NCI-H510A (cell line): ENCODE measurements at regions not wholly inside any gene's neighbourhood (a gene's known extent, or its start where the extent isn't known, plus 50 kb on each side); places are given as distances from the start of the nearest gene placed in this dataset.

Source experiments
- DNase-seq: peaks from one replicate; lab custom pipeline; 2025; lab: John Stamatoyannopoulos, UW

DNA sequence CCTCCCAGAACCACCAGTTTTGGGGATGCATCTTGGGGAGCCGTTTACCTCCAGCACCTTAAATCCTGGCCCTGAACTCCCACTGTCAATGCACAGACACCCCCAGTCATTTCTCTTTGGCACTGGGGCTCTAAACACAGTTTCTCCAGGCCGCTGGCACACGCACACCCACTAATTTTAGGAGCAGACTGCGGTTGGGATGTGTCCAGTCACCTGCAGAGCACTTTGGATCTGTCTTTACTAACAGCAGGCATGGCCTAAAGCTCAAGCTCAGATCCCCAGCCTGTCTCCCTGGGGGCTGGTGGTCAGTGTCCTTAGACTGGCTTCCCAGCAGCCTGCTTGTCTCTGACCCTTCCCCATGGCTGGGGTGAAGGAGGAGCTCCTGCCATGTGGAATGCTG lies 49.9 kb downstream of the SYNE3 start:
- DNase-seq, result no peak

DNA sequence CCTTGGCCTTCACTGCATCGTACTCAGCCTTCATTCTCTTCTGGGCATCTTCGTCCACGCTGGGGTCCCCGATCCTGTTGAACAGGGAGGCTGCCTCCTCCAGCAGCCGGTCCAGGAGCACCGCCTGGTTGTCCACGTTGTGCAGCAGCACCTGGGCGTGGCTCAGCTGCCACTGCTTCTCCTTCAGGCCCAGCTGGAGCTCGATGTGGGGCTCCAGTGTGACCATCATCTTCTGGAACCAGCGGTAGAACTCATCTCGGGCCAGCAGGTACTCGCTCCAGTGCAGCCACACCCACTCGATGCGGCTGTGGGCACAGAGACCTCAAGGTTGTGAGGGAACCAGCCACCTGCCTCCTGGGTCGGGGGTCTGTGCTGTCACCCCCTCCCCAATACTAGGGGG lies 50.5 kb downstream of the SYNE3 start:
- no peak for DNase-seq

DNA sequence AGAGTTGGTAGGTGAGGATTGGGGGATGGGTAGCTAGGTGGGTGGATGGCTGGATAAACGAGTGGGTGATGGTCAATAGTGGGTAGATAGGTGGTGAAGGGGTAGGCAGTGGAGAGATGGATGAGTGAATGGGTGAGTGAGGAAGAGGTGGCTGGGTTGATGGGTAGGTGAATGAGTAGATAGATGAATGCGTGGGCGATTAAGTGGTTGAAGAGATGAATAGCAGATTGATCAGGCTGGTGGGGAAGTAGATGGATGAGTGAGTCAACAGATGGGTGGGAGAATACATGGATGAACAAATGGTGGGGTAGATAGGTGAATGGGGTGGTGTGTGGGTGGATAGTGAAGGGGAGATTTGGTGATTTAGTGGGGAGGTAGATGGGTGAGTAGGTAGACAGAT lies 51.1 kb downstream of the SYNE3 start:
- DNase-seq, result no peak

DNA sequence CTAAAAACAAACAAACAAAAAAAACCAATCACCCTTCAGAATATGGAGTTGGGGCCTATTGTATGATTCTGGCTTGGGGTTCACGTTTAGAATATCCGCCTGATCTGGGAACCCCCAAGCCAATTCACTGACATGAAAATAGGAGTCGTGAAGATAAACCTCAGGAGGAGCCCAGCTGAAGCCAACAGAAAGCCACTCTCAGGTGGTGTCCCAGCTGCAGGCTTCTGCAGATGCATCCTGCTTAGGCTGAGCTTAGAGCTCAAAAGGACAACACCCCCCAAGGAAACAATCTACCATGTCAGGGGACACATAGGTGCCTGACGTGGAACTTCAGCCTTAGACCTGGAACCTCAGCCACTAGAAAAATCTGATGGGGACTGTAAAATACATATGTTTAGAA lies 51.9 kb downstream of the SYNE3 start:
- no peak for DNase-seq

DNA sequence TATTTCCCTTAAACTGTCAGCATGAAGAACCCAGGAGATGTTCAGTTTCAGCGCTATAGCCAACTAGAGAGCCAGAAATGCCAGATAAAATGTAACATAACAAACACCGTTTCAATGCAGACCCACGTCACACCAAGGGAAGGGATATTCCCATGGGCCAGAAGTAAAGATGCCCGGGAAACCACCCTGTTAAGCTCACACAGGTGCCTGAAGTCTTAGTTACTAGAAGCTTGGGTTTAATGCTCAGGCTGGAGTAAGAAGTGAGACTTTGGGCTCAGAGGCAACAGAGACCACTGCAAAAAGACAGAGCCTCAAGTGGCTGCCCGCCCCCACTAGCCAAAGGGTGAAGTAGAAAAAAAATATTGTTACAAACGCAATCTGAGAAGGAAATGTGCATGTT lies 52.3 kb downstream of the SYNE3 start:
- no peak for DNase-seq

DNA sequence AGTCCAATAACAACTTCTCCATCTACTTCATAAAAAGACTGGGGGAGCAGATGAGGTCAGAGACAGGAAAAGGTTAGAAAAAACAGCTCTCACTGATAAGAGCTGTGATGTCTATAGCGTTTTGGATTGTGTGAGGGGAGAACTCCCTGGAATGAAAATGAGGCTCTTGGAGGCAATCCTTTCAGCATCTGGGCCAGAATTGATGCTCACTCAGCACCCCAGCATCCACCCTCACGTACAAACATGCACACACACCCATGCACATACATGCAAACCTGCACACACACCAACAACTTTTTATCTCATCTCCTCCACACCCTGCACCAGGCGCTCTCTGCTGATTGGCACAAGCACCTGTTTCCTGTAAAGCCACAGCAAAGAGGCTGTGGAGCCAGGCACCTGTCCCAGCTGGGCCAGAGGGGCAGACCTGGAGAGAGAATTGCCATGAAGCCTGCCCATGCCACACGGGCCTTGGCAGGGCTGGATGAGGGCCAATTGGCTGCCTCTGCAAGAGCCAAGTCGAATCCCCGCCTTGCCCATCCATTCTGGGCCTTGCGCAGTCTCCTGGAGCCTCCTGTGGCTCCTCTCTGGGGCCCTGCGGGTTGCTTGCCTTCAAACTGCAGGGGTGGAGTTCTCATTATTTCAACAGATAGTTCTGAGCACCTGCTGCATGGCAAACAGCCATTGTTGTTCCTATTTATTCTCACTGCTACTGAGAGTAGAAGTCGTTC lies 53.1 kb downstream of the SYNE3 start:
- DNase-seq, result peak; percentile 78

DNA sequence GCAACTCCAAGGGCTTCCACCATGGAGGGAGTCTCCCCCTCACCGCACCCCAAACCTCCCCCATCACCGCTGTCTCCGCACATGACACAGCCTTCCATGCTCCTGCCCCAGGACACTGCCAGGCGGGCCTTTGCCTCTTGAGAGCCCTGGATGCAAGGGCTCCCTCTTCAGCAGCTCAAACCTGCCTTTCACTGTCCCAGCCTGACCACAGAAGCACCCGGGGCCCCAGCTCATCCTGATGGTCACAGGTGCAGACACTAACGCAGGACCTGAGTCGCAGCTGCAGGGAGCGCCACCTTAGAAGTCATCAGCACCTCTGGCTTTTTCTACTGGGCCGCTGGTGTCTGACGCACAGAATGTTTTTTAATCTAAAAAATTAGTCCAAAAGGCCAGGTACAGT lies 54.0 kb downstream of the SYNE3 start:
- no peak for DNase-seq

DNA sequence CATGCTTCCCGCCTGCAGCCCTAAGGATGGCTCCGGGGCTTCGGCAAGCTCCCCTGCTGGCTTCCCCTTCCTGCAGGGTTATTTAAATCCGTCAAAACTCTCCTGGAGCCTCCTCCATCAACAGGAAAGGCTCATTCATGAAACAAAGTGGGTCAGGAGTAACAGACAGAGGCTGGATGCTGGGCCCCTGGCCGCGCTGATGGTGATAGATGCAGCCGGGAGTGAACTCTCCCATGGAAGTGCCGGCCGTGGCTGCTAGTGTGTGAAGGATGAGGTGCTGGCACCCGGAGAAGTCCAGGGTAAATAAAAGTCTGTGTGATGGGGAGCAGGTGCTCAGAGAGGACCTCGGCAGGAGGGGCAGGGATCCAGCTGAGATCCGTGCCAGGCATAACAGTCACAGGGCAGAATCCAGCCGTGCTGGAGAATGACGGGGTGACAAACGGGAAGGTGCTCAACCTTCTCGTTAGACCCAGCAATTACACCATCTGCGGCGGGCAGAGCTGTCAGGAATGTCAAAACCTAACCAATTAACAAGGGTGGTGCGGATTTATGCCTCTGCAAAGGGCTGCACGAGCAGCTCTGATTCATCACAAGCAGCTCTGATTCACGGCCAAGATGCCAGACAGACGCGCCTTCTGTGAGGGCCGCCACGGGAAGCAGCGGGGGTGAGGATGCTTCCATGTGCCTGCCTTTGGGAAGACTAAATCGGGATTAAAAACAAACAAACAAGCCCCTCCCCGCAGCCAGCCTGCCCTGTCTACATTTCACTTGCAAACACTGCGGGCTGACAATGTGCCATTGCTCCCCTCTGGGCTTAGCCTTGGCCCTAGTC lies 55.6 kb downstream of the SYNE3 start:
- DNase-seq, result peak; percentile 31

DNA sequence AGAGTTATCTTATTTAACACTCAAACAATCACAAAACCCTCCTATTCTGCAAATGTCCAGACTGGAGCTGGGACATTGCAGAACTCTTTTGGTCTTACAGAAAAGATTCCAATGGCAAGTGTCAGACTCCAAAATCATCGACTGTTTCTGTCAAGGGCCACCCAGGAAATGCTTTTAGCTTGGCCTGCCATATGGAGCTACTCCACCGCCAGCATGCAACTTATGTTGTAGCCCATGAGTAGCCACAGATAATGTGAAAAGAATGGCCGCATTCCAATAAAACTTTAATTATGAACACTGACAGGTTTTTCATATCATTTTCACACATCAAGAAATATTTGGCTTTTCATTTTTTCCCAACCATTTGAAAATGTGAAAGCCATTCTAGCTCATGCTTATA lies 57.5 kb downstream of the SYNE3 start:
- DNase-seq, result no peak

DNA sequence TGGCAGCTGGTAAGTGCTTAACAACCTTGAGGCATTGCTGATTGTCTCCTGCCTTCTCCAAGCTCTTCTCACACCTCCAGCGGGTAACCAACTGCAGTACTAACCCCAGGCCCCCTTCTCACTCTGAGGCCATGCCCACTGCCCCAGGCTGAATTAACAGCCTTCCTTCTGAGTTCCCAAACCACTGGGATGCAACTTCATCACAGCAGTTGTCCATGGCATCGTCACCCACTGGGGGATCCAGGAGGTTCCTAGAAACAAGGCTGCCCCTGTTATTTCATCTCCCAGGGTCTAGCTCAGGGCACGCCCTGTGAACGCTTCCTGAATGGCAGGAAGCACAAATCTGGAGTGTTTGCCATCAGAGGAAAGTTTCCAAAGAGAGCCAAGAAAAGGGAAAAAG lies 58.0 kb downstream of the SYNE3 start:
- DNase-seq, result no peak

DNA sequence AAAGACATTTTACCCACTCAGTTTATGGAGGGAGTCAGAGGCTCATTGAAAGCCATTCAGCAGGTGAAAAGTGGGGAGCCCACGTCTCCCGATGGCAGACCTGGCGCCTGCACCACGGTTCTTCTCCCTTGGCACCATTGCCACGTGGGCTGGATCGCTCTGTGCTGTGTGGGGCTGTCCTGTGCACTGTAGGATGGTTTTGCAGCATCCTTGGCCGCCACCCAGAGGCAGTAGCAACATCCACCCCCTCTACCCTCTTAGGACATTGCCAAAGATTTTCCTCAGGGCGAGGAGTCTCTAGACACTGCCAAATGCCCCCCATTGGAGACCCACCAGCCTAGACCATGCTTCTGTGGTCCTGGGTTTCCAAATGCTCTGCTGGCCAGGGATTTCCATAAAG lies 60.2 kb downstream of the SYNE3 start:
- no peak for DNase-seq

DNA sequence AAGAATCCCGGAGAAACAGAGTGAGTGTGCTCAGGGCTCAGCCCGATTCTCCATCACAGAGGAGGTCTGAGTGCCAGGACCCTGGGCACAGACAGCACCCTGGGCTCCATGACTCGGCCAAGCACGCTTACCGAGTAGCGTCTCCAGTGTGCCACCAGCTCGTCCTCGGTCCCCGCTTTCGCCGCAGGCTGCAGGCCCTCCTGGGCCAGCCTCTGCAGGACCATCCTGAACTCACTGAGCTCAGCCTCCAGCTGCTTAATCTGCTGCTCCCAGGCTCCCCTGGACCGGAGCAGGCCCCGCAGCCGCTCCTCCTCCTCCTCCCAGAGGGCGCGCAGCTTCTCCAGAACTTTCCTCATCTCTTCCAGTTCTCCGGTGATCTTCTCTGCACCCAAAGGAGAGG lies 61.2 kb downstream of the SYNE3 start:
- no peak for DNase-seq

DNA sequence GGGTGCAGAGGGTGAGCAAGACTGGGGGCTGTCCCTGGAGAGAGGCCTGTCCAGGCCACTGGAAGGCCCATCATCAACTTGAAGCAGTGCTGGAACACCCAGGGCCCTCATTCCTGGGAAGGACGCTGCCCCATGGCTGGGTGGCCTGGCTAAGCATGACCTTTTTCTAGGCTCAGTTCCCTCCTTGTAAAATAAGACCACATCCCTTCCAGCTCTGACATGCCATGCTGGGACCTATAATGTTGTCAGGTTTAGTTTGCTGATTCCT lies 62.8 kb downstream of the SYNE3 start:
- DNase-seq, result no peak

DNA sequence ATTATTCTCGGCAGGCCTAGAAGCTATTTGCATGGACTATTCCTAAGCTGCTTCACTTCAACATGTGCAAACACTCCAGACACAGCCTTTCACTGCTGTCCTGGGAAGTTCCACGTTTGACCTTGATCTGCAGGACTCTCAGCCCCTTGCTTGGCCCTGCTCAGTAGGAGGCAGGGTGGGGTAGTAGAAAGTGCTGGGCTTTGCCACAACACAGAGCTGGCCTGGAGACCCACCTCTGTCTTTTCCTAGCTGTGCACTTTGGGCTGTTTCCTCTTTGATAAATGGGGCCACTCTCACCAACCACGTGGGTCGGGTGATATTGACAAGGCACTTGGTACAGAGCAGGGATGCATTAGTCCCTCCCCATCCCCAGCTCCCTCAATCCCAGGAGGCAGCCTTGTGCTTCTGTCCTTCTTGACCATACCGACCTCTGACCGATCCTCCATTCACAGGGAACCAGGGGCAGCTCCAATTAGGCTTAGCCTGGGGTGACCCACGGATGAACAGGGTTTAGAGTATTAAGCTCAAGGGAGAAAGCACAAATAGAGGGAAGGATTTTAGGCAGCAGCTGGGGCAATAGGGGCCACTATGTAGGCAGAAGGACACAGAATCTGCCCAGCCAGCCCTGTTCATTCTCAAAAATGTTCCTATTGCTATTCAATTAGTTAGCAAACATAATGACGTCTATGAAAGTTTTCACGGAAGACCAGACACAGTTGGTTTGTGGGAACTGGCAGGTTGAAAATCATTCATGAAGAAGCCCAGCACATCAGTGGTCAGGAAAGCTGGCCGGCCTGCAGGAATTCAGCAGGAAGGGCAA lies 63.3 kb downstream of the SYNE3 start:
- DNase-seq, result no peak

DNA sequence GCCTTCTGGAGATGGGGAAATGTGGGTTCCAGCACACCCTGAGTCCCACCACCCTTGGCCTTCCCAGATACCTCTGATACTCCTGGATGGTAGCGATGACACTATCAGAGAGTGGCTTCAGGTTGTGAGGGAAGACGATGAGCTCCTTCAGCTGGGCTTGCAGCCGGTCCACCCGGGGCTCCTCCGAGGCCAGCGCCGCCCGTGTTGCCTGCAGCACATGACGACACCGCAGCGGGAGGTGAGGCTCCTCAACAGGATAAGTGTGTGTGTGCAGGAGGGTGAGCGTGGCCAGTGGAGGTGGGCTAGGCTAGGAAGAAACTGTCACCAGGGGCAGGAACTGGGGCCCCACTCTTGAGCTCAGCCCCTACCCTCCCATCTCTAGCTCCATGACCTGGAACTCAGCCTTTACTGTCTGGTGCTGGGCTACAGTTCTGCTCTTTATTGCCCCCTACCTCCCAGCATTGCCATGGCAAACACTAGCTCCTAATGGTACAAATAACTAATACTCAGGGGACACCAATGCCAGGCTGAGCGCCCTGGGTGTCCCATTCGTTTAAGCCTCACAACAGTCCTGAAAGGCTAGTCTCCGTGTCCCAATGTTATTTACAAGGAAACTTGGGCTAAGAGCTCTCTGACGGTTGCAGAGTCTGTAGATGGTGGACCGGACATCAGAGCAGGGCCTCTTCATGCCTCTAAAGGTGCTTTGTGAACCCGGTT lies 64.1 kb downstream of the SYNE3 start:
- no peak for DNase-seq

DNA sequence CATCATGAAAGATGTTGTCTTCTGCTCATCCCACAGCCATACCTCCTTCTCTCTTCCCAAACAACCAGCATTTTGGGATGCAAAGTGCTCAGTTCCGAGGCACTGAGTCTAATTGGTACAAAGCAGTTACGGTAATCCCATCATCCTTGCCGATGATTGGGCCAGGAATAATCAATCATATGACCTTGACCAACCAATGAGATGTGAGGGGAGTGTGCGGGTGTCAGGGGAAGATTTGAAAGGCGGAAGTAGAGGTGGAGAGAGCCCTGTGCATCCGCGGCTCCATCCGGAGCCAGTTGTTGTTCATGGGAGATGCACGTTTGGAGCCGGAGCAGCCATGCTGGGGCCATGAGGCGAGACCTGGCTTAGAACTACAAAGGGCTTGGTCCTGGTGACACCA lies 67.3 kb downstream of the SYNE3 start:
- no peak for DNase-seq

DNA sequence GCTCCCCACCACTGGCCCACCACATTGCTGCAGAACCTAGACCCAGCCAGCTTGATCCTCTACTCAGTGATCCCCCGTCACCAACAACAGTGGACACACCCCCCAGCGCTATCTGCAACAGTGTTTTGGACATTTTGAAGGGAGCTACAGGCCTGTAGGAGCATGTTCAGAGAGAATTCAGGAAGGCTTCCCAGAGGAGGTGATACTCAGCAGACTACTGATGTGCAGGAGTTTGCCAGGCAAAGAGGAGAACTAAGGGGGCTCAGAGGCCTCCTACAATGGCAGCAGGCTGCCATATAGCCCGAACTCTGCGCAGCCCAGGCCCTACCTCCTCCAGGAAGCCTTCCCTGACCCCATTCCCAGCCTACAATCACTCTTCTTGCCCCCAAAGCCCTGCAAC lies 70.0 kb downstream of the SYNE3 start:
- no peak for DNase-seq

DNA sequence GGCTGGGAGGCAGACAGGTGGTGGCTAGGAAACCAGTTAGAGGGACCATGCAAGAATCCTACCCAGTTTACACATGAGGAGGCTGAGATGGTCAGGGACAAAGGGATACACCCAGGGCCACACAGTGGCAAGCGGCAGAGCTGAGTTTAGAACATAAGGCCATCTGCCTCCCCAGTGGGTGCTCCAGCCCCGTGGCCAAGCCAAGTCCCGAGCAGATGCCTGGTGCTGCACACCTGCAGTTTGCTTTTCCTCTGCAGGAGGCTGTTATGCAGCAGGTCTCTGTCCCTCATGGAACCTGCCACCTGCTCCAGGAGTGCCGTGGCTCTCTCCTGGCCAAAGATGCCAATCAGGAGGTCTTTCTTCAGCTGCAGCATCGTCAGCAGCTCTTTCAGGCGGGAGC lies 70.8 kb downstream of the SYNE3 start:
- peak; percentile 61 for DNase-seq

DNA sequence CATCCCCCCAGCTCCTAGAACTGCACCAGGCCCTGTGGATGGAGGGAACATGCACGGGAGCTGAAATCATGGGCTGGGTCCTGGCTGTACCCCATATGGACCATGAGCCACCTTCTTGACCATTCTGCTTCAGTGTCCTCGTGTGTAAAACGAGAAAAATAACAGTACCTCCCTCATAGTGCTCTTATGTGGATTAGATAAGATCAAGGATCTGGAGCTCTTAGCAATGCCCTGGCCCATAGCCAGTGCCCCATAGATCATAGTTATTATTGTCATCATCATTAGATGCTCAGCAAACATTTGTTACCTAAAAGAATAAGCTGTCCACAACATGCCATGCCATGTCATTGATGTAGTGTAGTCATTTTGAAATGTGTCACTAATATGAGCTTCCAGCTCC lies 71.3 kb downstream of the SYNE3 start:
- DNase-seq, result no peak

DNA sequence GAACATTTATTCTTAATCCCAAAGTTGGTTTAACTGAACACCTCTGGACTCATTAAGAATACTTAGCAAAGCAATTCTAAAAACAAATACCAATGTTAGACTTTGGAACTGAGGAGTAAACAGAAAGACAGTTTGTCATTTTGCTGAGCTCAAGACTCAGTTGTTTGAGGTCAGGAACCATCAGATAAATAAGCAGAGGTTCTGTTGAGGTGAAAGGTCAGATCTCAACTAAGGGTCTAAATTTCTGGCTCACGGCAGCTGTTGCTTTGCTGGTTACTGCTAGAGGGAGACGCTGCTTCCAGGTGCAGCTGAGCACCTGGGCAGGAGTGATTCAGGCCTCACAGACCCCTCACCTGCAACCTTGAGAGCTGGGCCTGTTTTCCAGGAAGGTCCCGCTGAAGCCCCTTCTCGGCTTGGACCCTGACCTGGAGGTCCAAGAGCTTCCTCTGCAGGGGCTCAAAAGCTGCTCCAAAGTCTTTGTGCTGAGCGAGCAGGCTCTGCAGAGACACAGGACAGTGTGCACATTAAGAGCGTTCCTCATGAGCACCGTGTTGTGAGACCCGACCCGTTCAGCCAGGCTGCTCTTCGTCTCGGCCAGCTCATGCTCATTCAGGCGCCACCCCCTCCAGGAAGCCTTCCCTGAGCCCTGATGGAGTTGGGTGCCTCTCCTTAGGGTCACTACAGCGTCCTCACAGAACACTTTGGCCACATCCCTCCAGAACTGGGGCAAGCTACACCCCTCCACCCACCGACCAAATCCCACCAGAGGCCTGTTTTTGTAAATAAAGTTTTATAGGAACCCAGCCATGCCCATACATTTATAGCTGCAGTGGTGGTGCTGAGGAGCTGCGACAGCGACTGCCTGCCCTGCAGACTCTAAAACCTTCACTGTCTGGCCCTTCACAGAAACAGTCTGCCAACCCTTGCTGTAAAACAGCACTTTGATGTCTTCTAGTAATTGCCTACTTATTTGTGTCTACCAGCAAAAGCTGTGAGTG lies 72.0 kb downstream of the SYNE3 start:
- no peak for DNase-seq

DNA sequence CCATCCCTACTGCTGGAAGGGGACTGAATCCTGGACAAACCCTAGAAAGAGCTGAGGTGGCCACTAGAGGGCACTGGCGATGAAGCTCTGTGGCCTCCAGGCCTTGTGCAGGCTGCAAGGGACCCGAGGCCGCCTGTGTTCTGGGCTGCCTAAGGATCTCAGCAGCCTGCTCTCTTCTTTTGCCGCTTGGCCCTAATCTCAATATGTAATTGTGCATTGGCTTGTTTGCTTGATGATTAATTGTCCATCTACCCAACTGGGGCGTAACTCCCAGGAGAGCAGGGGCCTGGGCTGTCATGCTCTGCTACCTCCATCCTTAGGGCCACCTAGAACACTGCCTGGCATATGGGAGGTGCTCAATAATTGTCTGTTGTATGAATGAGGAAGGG lies 73.8 kb downstream of the SYNE3 start:
- DNase-seq, result peak; percentile 18
